NCI-H2171 treated with DMSO at 0.1 percent for 48 hours (cell line): ENCODE measurements at regions not wholly inside any gene's neighbourhood (a gene's known extent, or its start where the extent isn't known, plus 50 kb on each side); places are given as distances from the start of the nearest gene placed in this dataset.
A peak's percentile ranks its signal among the peaks of the same experiment; 100 is the strongest.

Experiments
- DNase-seq: peaks from one replicate; lab custom pipeline; 2025; lab: John Stamatoyannopoulos, UW

GRCh38 chr6:124877468-124877867, 84.8 kb upstream of the RNF217 start:
- no peak for DNase-seq

GRCh38 chr6:124879110-124879991, 82.9 kb upstream of the RNF217 start:
- no peak for DNase-seq

- no peak for DNase-seq
Observed at GRCh38 chr6:124879992-124880355, 82.3 kb upstream of the RNF217 start.

GRCh38 chr6:124881898-124882578, 80.2 kb upstream of the RNF217 start:
- peak; percentile 77 for DNase-seq

- no peak for DNase-seq
Observed at GRCh38 chr6:124882579-124883393, 79.5 kb upstream of the RNF217 start.

- DNase-seq, result no peak
Observed at GRCh38 chr6:124885171-124885570, 77.1 kb upstream of the RNF217 start.

- DNase-seq, result no peak
Observed at GRCh38 chr6:124887872-124888580, 74.2 kb upstream of the RNF217 start.

GRCh38 chr6:124888581-124889371, 73.5 kb upstream of the RNF217 start:
- DNase-seq, result no peak

GRCh38 chr6:124901084-124901483, 61.2 kb upstream of the RNF217 start:
- DNase-seq, result no peak

- no peak for DNase-seq
Observed at GRCh38 chr6:124903797-124904196, 58.4 kb upstream of the RNF217 start.

- DNase-seq, result no peak
Observed at GRCh38 chr6:124907596-124907995, 54.6 kb upstream of the RNF217 start.
